ENCODE measurements at regions not wholly inside any gene's neighbourhood (a gene's known extent, or its start where the extent isn't known, plus 50 kb on each side); places are given as distances from the start of the nearest gene placed in this dataset.

DNA sequence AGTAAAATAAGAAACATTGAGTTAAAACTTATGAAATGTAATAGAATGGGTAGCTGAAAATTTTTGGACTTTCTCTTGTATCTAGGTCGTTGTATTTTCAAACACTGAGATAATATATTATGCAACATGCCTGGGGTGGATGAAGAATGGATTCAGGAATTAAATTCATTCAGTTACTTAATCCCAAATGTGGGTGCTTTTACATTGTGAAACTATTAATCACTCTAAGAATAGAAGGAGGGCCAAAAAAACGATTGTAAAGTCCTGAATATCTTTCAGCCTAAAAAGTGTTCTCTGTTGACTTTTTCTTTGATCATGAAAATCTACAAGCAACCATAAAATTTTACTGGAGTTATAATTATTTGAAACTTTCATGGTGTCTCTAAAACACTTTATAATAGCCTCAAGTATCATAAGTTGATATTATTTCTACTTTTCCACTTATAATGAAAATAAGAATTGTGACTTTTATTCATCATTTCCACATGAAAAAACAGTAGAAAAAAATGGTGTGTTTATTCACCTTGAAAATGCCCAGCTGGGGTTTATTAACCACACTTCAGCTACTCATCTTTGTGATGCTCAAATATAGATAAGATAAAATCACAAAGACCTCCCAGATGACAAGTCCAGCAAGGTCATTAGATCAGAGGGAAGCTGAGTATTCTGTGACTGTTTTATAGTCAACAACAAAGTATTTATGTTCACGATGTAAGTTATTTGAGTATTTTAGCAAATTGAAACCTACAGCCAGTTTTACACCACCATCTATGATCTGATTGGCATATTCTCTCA, 619.9 kb upstream of the SOX9 start (continued):
- TF ChIP-seq, protein P1, sequence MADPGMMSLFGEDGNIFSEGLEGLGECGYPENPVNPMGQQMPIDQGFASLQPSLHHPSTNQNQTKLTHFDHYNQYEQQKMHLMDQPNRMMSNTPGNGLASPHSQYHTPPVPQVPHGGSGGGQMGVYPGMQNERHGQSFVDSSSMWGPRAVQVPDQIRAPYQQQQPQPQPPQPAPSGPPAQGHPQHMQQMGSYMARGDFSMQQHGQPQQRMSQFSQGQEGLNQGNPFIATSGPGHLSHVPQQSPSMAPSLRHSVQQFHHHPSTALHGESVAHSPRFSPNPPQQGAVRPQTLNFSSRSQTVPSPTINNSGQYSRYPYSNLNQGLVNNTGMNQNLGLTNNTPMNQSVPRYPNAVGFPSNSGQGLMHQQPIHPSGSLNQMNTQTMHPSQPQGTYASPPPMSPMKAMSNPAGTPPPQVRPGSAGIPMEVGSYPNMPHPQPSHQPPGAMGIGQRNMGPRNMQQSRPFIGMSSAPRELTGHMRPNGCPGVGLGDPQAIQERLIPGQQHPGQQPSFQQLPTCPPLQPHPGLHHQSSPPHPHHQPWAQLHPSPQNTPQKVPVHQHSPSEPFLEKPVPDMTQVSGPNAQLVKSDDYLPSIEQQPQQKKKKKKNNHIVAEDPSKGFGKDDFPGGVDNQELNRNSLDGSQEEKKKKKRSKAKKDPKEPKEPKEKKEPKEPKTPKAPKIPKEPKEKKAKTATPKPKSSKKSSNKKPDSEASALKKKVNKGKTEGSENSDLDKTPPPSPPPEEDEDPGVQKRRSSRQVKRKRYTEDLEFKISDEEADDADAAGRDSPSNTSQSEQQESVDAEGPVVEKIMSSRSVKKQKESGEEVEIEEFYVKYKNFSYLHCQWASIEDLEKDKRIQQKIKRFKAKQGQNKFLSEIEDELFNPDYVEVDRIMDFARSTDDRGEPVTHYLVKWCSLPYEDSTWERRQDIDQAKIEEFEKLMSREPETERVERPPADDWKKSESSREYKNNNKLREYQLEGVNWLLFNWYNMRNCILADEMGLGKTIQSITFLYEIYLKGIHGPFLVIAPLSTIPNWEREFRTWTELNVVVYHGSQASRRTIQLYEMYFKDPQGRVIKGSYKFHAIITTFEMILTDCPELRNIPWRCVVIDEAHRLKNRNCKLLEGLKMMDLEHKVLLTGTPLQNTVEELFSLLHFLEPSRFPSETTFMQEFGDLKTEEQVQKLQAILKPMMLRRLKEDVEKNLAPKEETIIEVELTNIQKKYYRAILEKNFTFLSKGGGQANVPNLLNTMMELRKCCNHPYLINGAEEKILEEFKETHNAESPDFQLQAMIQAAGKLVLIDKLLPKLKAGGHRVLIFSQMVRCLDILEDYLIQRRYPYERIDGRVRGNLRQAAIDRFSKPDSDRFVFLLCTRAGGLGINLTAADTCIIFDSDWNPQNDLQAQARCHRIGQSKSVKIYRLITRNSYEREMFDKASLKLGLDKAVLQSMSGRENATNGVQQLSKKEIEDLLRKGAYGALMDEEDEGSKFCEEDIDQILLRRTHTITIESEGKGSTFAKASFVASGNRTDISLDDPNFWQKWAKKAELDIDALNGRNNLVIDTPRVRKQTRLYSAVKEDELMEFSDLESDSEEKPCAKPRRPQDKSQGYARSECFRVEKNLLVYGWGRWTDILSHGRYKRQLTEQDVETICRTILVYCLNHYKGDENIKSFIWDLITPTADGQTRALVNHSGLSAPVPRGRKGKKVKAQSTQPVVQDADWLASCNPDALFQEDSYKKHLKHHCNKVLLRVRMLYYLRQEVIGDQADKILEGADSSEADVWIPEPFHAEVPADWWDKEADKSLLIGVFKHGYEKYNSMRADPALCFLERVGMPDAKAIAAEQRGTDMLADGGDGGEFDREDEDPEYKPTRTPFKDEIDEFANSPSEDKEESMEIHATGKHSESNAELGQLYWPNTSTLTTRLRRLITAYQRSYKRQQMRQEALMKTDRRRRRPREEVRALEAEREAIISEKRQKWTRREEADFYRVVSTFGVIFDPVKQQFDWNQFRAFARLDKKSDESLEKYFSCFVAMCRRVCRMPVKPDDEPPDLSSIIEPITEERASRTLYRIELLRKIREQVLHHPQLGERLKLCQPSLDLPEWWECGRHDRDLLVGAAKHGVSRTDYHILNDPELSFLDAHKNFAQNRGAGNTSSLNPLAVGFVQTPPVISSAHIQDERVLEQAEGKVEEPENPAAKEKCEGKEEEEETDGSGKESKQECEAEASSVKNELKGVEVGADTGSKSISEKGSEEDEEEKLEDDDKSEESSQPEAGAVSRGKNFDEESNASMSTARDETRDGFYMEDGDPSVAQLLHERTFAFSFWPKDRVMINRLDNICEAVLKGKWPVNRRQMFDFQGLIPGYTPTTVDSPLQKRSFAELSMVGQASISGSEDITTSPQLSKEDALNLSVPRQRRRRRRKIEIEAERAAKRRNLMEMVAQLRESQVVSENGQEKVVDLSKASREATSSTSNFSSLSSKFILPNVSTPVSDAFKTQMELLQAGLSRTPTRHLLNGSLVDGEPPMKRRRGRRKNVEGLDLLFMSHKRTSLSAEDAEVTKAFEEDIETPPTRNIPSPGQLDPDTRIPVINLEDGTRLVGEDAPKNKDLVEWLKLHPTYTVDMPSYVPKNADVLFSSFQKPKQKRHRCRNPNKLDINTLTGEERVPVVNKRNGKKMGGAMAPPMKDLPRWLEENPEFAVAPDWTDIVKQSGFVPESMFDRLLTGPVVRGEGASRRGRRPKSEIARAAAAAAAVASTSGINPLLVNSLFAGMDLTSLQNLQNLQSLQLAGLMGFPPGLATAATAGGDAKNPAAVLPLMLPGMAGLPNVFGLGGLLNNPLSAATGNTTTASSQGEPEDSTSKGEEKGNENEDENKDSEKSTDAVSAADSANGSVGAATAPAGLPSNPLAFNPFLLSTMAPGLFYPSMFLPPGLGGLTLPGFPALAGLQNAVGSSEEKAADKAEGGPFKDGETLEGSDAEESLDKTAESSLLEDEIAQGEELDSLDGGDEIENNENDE (IDR thresholded peaks at IDR 0.05; ENCODE audit: insufficient replicate concordance, low read length): no peak
- TF ChIP-seq CEBPB (IDR thresholded peaks at IDR 0.05; ENCODE audit: low read depth, low read length) (no peak), EGR1 (IDR thresholded peaks at IDR 0.05; ENCODE audit: borderline replicate concordance, low read depth, low read length) (no peak)
